ENCODE measurements at regions not wholly inside any gene's neighbourhood (a gene's known extent, or its start where the extent isn't known, plus 50 kb on each side); places are given as distances from the start of the nearest gene placed in this dataset.

- Histone ChIP-seq H3K9me3 (no peaks in the 10 kb centered on the region), H3K4me1 (peaks cover 9% of the 10 kb centered on the region), H3K27me3 (ENCODE audit: low read depth) (no peaks in the 10 kb centered on the region), H3K4me3 (no peak overlapping the region), H3K27ac (no peak overlapping the region), H3K36me3 (no peaks in the 10 kb centered on the region)
- intact Hi-C loops (cut with DNase I) = no loop called here
- TF ChIP-seq CTCF (IDR thresholded peaks at IDR 0.05) = no peak
- no peak for DNase-seq
- ATAC-seq = no peak
Measured at GRCh38 chr2:150167711-150168110, 319.8 kb downstream of the RND3 start.

DNA sequence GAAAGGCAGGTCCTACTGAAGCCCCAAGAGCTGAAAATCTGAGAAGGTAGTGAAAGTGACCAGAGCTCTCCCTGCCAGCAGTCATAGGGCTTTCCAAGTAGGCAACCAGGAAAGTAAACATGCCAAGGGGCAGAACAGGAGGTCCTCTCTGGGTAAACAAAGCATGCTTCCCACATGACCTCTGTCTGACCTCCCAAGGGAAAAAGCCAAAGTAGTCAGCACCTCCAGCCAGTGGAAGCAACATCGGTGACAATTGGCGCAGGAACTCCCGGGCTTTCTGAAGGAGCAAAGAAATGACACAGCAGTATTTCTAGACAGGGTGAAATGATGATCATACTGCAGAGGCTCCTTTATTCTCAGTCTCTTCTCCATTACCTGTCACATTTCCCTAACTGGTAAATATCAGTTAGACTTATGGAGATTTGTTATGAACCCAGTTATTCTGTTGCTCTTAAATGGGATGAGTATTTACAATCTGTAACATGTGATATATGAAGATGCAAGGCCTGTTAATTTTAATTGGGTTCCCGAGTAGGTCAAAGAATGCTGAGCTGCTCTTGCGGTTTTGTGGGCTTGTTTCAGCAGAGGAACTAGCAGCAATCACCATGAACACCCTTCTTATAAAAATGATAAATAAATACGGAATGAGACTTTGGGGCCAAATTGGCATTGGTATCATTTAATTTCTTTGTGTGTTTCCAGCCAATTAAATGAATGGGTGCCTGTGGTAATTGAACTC, 321.0 kb downstream of the RND3 start:
- DNase-seq = no peak
- peak; percentile 62 to 64 for ATAC-seq
- intact Hi-C loops (cut with DNase I) = no loop called here

DNA sequence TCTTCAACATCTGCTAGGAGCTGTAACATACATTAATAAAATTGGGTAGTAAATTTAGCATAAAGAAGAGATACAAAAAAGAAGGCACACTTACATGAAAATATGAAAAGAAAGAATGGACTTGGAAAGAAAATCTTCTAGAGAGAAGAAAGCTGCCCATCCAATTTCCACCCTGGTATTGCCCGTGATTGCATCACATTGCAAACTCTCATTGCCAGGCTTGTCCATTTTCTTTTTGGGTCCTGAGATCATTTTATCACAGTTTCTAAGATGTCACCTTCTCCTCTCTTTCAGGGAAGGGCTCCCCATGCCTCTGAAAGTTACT, 321.5 kb downstream of the RND3 start:
- no peaks in the 10 kb centered on the region for H3K27me3 ChIP-seq (ENCODE audit: low read depth)
- no peaks in the 10 kb centered on the region for H3K36me3 ChIP-seq
- no peak overlapping the region for H3K27ac ChIP-seq
- no peaks in the 10 kb centered on the region for H3K9me3 ChIP-seq
- ATAC-seq = no peak
- no peak for DNase-seq
- H3K4me3 ChIP-seq = no peak overlapping the region
- peaks cover 9% of the 10 kb centered on the region for H3K4me1 ChIP-seq
- intact Hi-C loops (cut with DNase I) = no loop called here
- no peak for TF ChIP-seq CTCF (IDR thresholded peaks at IDR 0.05)

More for the DNA sequence above, 321.0 kb downstream of the RND3 start:
- Histone ChIP-seq H3K4me3 (no peak overlapping the region), H3K9me3 (no peaks in the 10 kb centered on the region), H3K36me3 (no peaks in the 10 kb centered on the region), H3K27ac (no peak overlapping the region), H3K27me3 (ENCODE audit: low read depth) (no peaks in the 10 kb centered on the region), H3K4me1 (peaks cover 9% of the 10 kb centered on the region)
- TF ChIP-seq CTCF (IDR thresholded peaks at IDR 0.05) = no peak

- Histone ChIP-seq H3K9me3 (no peaks in the 10 kb centered on the region), H3K27me3 (ENCODE audit: low read depth) (no peaks in the 10 kb centered on the region), H3K4me3 (no peak overlapping the region), H3K4me1 (peaks cover 9% of the 10 kb centered on the region), H3K36me3 (no peaks in the 10 kb centered on the region), H3K27ac (no peak overlapping the region)
- intact Hi-C loops (cut with DNase I) = no loop called here
- no peak for TF ChIP-seq CTCF (IDR thresholded peaks at IDR 0.05)
- ATAC-seq = peak in 1 of 2 donors; percentile 73
- no peak for DNase-seq
Measured at GRCh38 chr2:150165442-150165841, 322.0 kb downstream of the RND3 start.

GRCh38 chr2:150162241-150162942, 325.1 kb downstream of the RND3 start:
- ATAC-seq = no peak
- no peaks in the 10 kb centered on the region for H3K27me3 ChIP-seq (ENCODE audit: low read depth)
- H3K9me3 ChIP-seq = no peaks in the 10 kb centered on the region
- H3K36me3 ChIP-seq = no peaks in the 10 kb centered on the region
- no peak for DNase-seq
- H3K4me1 ChIP-seq = peaks cover 9% of the 10 kb centered on the region
- H3K27ac ChIP-seq = no peak overlapping the region
- intact Hi-C loops (cut with DNase I) = no loop called here
- H3K4me3 ChIP-seq = no peak overlapping the region
- TF ChIP-seq CTCF (IDR thresholded peaks at IDR 0.05) = no peak
